ENCODE measurements at regions not wholly inside any gene's neighbourhood (a gene's known extent, or its start where the extent isn't known, plus 50 kb on each side); places are given as distances from the start of the nearest gene placed in this dataset.

GRCh38 chr4:30783751-30784150 is 63.6 kb downstream of the PCDH7 start:
- Histone ChIP-seq H3K9ac (ENCODE audit: low read depth, low read length) (no peak overlapping the region), H3K4me1 (ENCODE audit: insufficient read depth, low read length) (0 out of 2 replicates have a peak, but pooled peaks cover 2% of the 10 kb centered on the region), H3K9me3 (ENCODE audit: control insufficient read depth, insufficient read depth, low read length) (no peaks in the 10 kb centered on the region), H3K36me3 (ENCODE audit: insufficient read depth, low read length) (no peaks in the 10 kb centered on the region)

GRCh38 chr4:30789219-30789671 is 69.1 kb downstream of the PCDH7 start:
- no peak overlapping the region for H3K9ac ChIP-seq (ENCODE audit: low read depth, low read length)
- no peaks in the 10 kb centered on the region for H3K9me3 ChIP-seq (ENCODE audit: control insufficient read depth, insufficient read depth, low read length)
- H3K36me3 ChIP-seq (ENCODE audit: insufficient read depth, low read length) = no peaks in the 10 kb centered on the region
- H3K4me1 ChIP-seq (ENCODE audit: insufficient read depth, low read length) = no peaks in the 10 kb centered on the region

DNA sequence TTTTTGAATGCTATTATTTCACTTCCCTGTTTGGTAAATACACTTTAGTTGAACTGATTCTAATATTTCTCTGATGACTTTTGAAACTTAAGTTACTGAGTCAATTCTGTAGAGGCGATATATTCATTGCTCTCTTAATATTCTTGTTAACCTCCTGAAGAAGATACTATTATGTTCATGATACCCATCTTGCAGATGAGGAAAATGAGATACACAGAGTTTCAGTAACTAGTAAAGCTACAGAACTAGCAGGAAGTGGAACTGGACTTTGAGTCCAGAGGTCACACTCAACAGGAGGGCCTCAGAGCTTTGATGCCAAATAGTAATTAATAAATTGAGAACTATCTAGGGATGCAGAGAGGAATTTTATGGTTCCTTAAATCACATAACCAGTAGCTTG is 70.0 kb downstream of the PCDH7 start:
- H3K4me1 ChIP-seq (ENCODE audit: insufficient read depth, low read length) = no peaks in the 10 kb centered on the region
- H3K9me3 ChIP-seq (ENCODE audit: control insufficient read depth, insufficient read depth, low read length) = no peaks in the 10 kb centered on the region
- no peaks in the 10 kb centered on the region for H3K36me3 ChIP-seq (ENCODE audit: insufficient read depth, low read length)
- no peak overlapping the region for H3K9ac ChIP-seq (ENCODE audit: low read depth, low read length)

DNA sequence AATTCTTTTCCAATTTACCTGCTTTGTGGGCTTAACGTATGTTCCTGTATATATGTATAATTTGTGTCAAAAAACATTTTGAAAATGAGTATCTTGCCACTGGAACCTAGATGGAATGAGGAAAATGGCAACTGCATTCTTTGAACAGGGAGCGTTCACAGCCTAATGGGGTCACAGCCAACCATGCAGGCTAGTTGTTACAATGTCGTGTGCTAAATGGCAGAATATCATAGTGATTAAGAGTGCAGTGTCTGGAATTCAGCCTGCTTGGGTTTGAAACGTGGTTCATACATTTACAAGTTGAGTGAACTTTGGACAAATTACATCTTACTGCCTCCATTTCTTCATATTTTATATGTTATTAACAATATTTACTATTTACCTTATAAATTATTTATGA is 70.8 kb downstream of the PCDH7 start:
- Histone ChIP-seq H3K36me3 (ENCODE audit: insufficient read depth, low read length) (no peaks in the 10 kb centered on the region), H3K4me1 (ENCODE audit: insufficient read depth, low read length) (no peaks in the 10 kb centered on the region), H3K9ac (ENCODE audit: low read depth, low read length) (no peak overlapping the region), H3K9me3 (ENCODE audit: control insufficient read depth, insufficient read depth, low read length) (no peaks in the 10 kb centered on the region)

- no peaks in the 10 kb centered on the region for H3K9me3 ChIP-seq (ENCODE audit: control insufficient read depth, insufficient read depth, low read length)
- no peaks in the 10 kb centered on the region for H3K4me1 ChIP-seq (ENCODE audit: insufficient read depth, low read length)
- no peaks in the 10 kb centered on the region for H3K36me3 ChIP-seq (ENCODE audit: insufficient read depth, low read length)
Observed at GRCh38 chr4:30792601-30793000, 72.4 kb downstream of the PCDH7 start.

GRCh38 chr4:30801876-30802275 is 81.7 kb downstream of the PCDH7 start:
- no peaks in the 10 kb centered on the region for H3K4me1 ChIP-seq (ENCODE audit: insufficient read depth, low read length)
- no peak overlapping the region for H3K9ac ChIP-seq (ENCODE audit: low read depth, low read length)
- H3K36me3 ChIP-seq (ENCODE audit: insufficient read depth, low read length) = no peaks in the 10 kb centered on the region
- no peaks in the 10 kb centered on the region for H3K9me3 ChIP-seq (ENCODE audit: control insufficient read depth, insufficient read depth, low read length)

More at GRCh38 chr4:30792601-30793000, 72.4 kb downstream of the PCDH7 start:
- no peak overlapping the region for H3K9ac ChIP-seq (ENCODE audit: low read depth, low read length)

GRCh38 chr4:30802622-30803323 is 82.6 kb downstream of the PCDH7 start:
- Histone ChIP-seq H3K9ac (ENCODE audit: low read depth, low read length) (no peak overlapping the region), H3K36me3 (ENCODE audit: insufficient read depth, low read length) (no peaks in the 10 kb centered on the region), H3K4me1 (ENCODE audit: insufficient read depth, low read length) (no peaks in the 10 kb centered on the region), H3K9me3 (ENCODE audit: control insufficient read depth, insufficient read depth, low read length) (no peaks in the 10 kb centered on the region)

GRCh38 chr4:30808276-30808675 is 88.1 kb downstream of the PCDH7 start:
- Histone ChIP-seq H3K36me3 (ENCODE audit: insufficient read depth, low read length) (no peaks in the 10 kb centered on the region), H3K9ac (ENCODE audit: low read depth, low read length) (no peak overlapping the region)

GRCh38 chr4:30811296-30811695 is 91.1 kb downstream of the PCDH7 start:
- Histone ChIP-seq H3K9ac (ENCODE audit: low read depth, low read length) (no peak overlapping the region), H3K36me3 (ENCODE audit: insufficient read depth, low read length) (no peaks in the 10 kb centered on the region), H3K4me1 (ENCODE audit: insufficient read depth, low read length) (no peaks in the 10 kb centered on the region), H3K9me3 (ENCODE audit: control insufficient read depth, insufficient read depth, low read length) (no peaks in the 10 kb centered on the region; the same call in 1 of the 2 replicates)

More at GRCh38 chr4:30808276-30808675, 88.1 kb downstream of the PCDH7 start:
- H3K4me1 ChIP-seq (ENCODE audit: insufficient read depth, low read length) = no peaks in the 10 kb centered on the region
- no peaks in the 10 kb centered on the region for H3K9me3 ChIP-seq (ENCODE audit: control insufficient read depth, insufficient read depth, low read length)

- Histone ChIP-seq H3K36me3 (ENCODE audit: insufficient read depth, low read length) (no peaks in the 10 kb centered on the region), H3K9me3 (ENCODE audit: control insufficient read depth, insufficient read depth, low read length) (no peaks in the 10 kb centered on the region; the same call in 1 of the 2 replicates), H3K4me1 (ENCODE audit: insufficient read depth, low read length) (0 out of 2 replicates have a peak, but pooled peaks cover 6% of the 10 kb centered on the region), H3K9ac (ENCODE audit: low read depth, low read length) (no peak overlapping the region)
Observed at GRCh38 chr4:30815685-30816084, 95.5 kb downstream of the PCDH7 start.

DNA sequence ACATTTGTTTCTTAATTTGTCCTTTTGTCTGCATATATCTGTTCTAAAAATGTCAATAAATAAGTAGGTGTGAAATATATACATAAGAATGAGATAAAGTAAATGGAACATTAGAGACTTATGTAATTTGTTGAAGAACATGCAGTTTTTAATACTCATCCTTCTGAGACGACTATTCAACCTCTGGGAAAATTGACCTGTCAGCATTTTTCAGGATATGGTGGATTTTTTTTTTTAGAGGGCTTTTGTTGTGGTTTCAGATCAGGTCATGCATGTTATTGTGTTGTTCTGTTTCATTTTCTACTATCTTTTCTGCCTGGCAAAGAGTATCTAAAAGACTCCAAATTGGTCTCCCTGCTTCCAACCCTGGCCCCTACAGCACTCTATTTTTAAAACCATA is 97.3 kb downstream of the PCDH7 start:
- no peak overlapping the region for H3K9ac ChIP-seq (ENCODE audit: low read depth, low read length)
- H3K36me3 ChIP-seq (ENCODE audit: insufficient read depth, low read length) = no peaks in the 10 kb centered on the region
- H3K9me3 ChIP-seq (ENCODE audit: control insufficient read depth, insufficient read depth, low read length) = no peaks in the 10 kb centered on the region; the same call in 1 of the 2 replicates
- H3K4me1 ChIP-seq (ENCODE audit: insufficient read depth, low read length) = peaks cover 11% of the 10 kb centered on the region; the same call in 1 of the 2 replicates

DNA sequence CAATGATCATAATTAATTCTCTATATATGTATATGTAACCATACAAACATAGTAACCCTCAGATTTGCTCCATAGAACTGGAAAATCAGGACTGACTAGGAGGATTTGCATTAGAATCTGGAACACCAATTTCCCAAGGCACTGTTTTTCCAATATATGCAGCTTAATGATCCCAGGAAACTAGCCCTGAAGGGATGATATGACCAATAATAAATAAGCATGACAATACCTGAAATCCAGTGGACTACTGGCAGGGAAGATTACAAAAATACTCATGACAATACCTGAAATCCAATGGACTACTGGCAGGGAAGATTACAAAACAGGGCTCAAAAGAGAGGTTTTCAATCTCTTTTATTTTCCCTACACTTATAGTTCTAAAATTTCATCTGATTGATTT is 98.4 kb downstream of the PCDH7 start:
- H3K36me3 ChIP-seq (ENCODE audit: insufficient read depth, low read length) = no peaks in the 10 kb centered on the region
- no peak overlapping the region for H3K9ac ChIP-seq (ENCODE audit: low read depth, low read length)
- H3K9me3 ChIP-seq (ENCODE audit: control insufficient read depth, insufficient read depth, low read length) = no peaks in the 10 kb centered on the region; the same call in 1 of the 2 replicates
- H3K4me1 ChIP-seq (ENCODE audit: insufficient read depth, low read length) = peaks cover 11% of the 10 kb centered on the region; the same call in 1 of the 2 replicates

DNA sequence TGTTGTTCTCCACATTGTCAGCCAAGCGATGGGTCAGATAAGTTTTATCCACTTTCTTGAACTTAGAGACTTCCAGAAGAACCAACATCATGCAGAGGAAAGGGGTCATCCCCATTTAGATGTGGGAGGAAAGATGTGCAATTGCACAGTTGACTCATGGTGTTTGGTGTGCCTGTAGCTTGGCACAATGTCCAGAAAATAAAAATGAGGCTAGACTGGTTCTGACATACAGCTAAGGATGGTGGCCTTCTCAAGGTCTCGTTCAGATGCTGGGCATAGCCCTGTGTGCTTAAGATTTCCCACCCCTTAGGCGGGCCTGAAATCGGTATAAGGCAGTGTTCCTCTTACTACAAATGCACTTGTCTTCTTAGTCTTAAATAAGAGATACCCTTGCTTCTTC is 101.1 kb downstream of the PCDH7 start:
- Histone ChIP-seq H3K9ac (ENCODE audit: low read depth, low read length) (no peak overlapping the region), H3K36me3 (ENCODE audit: insufficient read depth, low read length) (no peaks in the 10 kb centered on the region), H3K4me1 (ENCODE audit: insufficient read depth, low read length) (peaks cover 11% of the 10 kb centered on the region; the same call in 1 of the 2 replicates), H3K9me3 (ENCODE audit: control insufficient read depth, insufficient read depth, low read length) (no peaks in the 10 kb centered on the region)

GRCh38 chr4:30821859-30822612 is 101.9 kb downstream of the PCDH7 start:
- Histone ChIP-seq H3K9me3 (ENCODE audit: control insufficient read depth, insufficient read depth, low read length) (no peaks in the 10 kb centered on the region), H3K9ac (ENCODE audit: low read depth, low read length) (no peak overlapping the region), H3K36me3 (ENCODE audit: insufficient read depth, low read length) (no peaks in the 10 kb centered on the region), H3K4me1 (ENCODE audit: insufficient read depth, low read length) (peaks cover 11% of the 10 kb centered on the region; the same call in 1 of the 2 replicates)

Data from ES-I3 (cell line).